ENCODE measurements at regions not wholly inside any gene's neighbourhood (a gene's known extent, or its start where the extent isn't known, plus 50 kb on each side); places are given as distances from the start of the nearest gene placed in this dataset.

DNA sequence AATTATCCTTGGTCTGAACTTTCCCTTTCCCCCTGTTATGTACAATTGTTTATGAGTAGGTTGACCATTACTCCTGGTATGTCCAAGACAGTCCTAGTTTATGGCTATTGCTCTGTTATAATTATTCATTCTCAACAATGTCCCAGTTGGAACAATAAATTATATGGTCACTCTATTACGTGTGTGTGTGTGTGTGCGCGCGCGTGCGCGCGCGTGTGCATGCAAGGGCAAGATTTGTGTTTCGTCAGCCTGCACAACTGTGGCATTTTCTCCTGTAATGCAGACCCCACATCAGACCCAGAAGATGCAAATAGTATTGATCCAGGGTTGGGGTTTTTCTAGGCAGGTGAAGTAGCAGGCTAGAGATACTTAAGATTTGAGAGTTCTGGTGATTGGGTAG lies 88.4 kb downstream of the ESM1 start:
- TF ChIP-seq, protein P1, sequence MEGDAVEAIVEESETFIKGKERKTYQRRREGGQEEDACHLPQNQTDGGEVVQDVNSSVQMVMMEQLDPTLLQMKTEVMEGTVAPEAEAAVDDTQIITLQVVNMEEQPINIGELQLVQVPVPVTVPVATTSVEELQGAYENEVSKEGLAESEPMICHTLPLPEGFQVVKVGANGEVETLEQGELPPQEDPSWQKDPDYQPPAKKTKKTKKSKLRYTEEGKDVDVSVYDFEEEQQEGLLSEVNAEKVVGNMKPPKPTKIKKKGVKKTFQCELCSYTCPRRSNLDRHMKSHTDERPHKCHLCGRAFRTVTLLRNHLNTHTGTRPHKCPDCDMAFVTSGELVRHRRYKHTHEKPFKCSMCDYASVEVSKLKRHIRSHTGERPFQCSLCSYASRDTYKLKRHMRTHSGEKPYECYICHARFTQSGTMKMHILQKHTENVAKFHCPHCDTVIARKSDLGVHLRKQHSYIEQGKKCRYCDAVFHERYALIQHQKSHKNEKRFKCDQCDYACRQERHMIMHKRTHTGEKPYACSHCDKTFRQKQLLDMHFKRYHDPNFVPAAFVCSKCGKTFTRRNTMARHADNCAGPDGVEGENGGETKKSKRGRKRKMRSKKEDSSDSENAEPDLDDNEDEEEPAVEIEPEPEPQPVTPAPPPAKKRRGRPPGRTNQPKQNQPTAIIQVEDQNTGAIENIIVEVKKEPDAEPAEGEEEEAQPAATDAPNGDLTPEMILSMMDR (IDR thresholded peaks at IDR 0.05): no peak
- TF ChIP-seq POLR2A (IDR thresholded peaks at IDR 0.05) (no peak), EP300 (IDR thresholded peaks at IDR 0.05) (no peak)
